Spleen (tissue), 11 donors: ENCODE measurements at regions not wholly inside any gene's neighbourhood (a gene's known extent, or its start where the extent isn't known, plus 50 kb on each side); places are given as distances from the start of the nearest gene placed in this dataset.

Experiments
- DNase-seq: peaks from one replicate; pipeline ENCODE4 v3.0.0-alpha.2; 2020
- H3K27ac ChIP-seq, 8 donors: fragments of 200-600 bp; sonication (generic) in 7 of 8; 1 replicate in 4 of 8; 2 replicates in 4 of 8; pipeline versions ENCODE4 v1.5.0 to v1.8.0; 2016 to 2021; ENCODE audit warnings: inconsistent platforms in 4 of 8, mild to moderate bottlenecking in 4 of 8, moderate library complexity in 1 of 8
- H3K27me3 ChIP-seq, 7 donors: fragments of 200-600 bp; sonication (generic) in 6 of 7; replicated peaks in 1 of 7; 1 replicate in 4 of 7; 2 replicates in 3 of 7; pipeline versions ENCODE4 v1.5.0 to v1.8.0; 2016 to 2021; ENCODE audit warnings: inconsistent platforms in 3 of 7, mild to moderate bottlenecking in 1 of 7
- H3K36me3 ChIP-seq, 6 donors: fragments of 200-600 bp; sonication (generic) in 5 of 6; 1 replicate in 4 of 6; 2 replicates in 2 of 6; pipeline versions ENCODE4 v1.5.0 to v1.8.0; 2016 to 2021; ENCODE audit warnings: inconsistent platforms in 2 of 6
- H3K4me1 ChIP-seq, 6 donors: fragments of 200-600 bp; sonication (generic) in 5 of 6; 1 replicate in 3 of 6; 2 replicates in 3 of 6; pipeline versions ENCODE4 v1.5.0 to v1.8.0; 2016 to 2021; ENCODE audit warnings: inconsistent platforms in 3 of 6
- H3K4me3 ChIP-seq, 8 donors: fragments of 200-600 bp; sonication (generic) in 7 of 8; 1 replicate in 4 of 8; 2 replicates in 4 of 8; pipeline versions ENCODE4 v1.5.0 to v1.8.0; 2016 to 2021; ENCODE audit warnings: inconsistent platforms in 4 of 8, mild to moderate bottlenecking in 4 of 8, moderate library complexity in 2 of 8
- H3K9me3 ChIP-seq, 8 donors: fragments of 200-600 bp; sonication (generic) in 7 of 8; 1 replicate in 4 of 8; 2 replicates in 4 of 8; pipeline versions ENCODE4 v1.5.0 to v1.8.0; 2016 to 2021; ENCODE audit warnings: inconsistent platforms in 4 of 8
- POLR2A ChIP-seq, 3 donors: fragments of 450-650 bp; IDR thresholded peaks; one replicate each; pipeline ENCODE4 v1.5.1; 2017; ENCODE audit warnings: antibody characterized with exemption in 3 of 3, mild to moderate bottlenecking in 1 of 3
- POLR2AphosphoS5 ChIP-seq, 3 donors: sonication (generic); formaldehyde crosslinking; IDR thresholded peaks; one replicate each; pipeline ENCODE4 v1.5.1; 2017; ENCODE audit warnings: antibody characterized with exemption in 3 of 3
- WGBS, 5 donors: extraction: QIAGEN DNeasy Blood & Tissue Kit in 3 of 5; methylation state at CpG; one replicate each; pipeline versions ENCODE4 v1.1.5 to v1.1.7; 2013 to 2018; 5-methylcytosine and 5-hydroxymethylcytosine counted together
- intact Hi-C: fragments of 100-400 bp; cut with DNase I; formaldehyde crosslinking; loops from one replicate; pipeline ENCODE4 v1.15.0; 2023; ENCODE audit warnings: low total_unique reads
- TF ChIP-seq, protein P1 (sequence below), 11 experiments: fragments of 200-600 bp in 7 of 11; fragments of 450-650 bp in 4 of 11; sonication (generic) in 4 of 11; IDR thresholded peaks in 8 of 11; conservative IDR thresholded peaks in 3 of 11; 1 replicate in 7 of 11; 2 replicates in 4 of 11; pipeline versions ENCODE4 v1.4.0 to v1.8.0; 2016 to 2021; ENCODE audit warnings: antibody characterized with exemption in 11 of 11, inconsistent platforms in 4 of 11, mild to moderate bottlenecking in 1 of 11
- donor health status: healthy with polysubstance abuse.
- donor health status: DM: no; HTN: no; CAD: no; lungs with moderate emphysema.
- donor health status: DM: no; HTN: no; CAD: no.
- donor health status: Bipolar disorder and iron deficiency.
- donor health status: healthy.
- donor health status: DM: no; HTN: no; CAD: no.
- donor health status: DM: yes; HTN: yes; CAD: no.

DNA sequence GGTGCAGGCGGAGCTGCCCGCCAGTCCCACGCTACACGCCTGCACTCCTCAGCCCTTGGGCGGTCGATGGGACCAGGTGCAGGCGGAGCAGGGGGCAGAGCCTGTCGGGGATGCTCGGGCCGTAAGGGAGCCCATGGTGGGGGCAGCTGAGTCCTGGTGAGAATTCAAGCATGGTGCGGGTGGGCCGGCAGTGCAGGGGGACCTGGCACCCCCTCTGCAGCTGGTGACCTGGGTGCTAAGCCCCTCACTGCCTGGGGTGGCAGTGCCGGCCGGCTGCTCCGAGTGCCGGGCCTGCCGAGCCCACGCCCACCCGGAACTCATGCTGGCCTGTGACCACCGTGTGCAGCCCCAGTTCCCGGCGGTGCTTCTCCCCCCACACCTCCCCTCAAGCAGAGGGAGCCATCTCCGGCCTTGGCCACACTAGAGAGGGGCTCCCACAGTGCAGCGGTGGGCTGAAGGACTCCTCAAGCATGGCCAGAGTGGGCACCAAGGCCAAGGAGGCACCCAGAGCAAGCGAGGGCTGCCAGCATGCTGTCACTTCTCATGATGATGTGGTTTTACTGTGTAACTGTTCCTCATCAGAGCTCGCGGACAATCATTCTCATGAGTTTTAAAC lies 228.9 kb upstream of the CDH9 start:
- TF ChIP-seq POLR2AphosphoS5 (IDR thresholded peaks at IDR 0.05), result no peak
- WGBS, 5 donors, result 91 to 96% (median 94%) methylated on average over 25 to 27 of the region's 27 CpGs
- no peaks in the 10 kb centered on the region for H3K4me1 ChIP-seq
- H3K4me3 ChIP-seq, result no peak overlapping the region
- no peaks in the 10 kb centered on the region for H3K27me3 ChIP-seq
- H3K27ac ChIP-seq, result no peak overlapping the region
- H3K36me3 ChIP-seq, result no peaks in the 10 kb centered on the region
- no peak for DNase-seq
- intact Hi-C loops, result no loop called here
- H3K9me3 ChIP-seq, result peaks cover 0 to 45% (median 32%) of the 10 kb centered on the region in 8 donors

DNA sequence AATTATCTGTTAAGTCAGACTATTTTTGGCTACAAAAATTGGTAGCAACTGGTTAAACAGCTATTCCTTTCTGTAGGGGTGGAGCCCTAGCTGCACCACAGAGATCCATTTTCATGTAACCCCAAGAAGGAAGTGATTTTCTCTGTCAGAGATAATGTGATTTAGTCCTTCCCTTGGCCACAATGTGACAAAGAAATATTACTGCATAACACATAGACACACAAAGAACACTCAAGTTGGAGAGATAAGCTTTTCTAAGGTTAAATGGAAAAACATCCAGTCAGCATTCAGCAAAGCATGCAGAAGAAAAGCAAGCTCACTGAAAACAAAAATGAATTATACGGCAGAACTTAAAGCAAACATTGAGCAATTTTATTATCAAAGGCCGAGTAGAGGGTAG lies 227.8 kb upstream of the CDH9 start:
- no peaks in the 10 kb centered on the region for H3K4me1 ChIP-seq
- H3K4me3 ChIP-seq, result no peak overlapping the region
- WGBS, 5 donors, result 25 to 44% (median 44%) methylated on average over 2 of the region's 2 CpGs
- peaks cover 0 to 50% (median 32%) of the 10 kb centered on the region in 8 donors for H3K9me3 ChIP-seq
- H3K27ac ChIP-seq, result no peak overlapping the region
- intact Hi-C loops, result no loop called here
- no peak for DNase-seq
- no peaks in the 10 kb centered on the region for H3K27me3 ChIP-seq
- TF ChIP-seq POLR2A (IDR thresholded peaks at IDR 0.05) (no peak), POLR2AphosphoS5 (IDR thresholded peaks at IDR 0.05) (no peak)
- TF ChIP-seq, protein P1, sequence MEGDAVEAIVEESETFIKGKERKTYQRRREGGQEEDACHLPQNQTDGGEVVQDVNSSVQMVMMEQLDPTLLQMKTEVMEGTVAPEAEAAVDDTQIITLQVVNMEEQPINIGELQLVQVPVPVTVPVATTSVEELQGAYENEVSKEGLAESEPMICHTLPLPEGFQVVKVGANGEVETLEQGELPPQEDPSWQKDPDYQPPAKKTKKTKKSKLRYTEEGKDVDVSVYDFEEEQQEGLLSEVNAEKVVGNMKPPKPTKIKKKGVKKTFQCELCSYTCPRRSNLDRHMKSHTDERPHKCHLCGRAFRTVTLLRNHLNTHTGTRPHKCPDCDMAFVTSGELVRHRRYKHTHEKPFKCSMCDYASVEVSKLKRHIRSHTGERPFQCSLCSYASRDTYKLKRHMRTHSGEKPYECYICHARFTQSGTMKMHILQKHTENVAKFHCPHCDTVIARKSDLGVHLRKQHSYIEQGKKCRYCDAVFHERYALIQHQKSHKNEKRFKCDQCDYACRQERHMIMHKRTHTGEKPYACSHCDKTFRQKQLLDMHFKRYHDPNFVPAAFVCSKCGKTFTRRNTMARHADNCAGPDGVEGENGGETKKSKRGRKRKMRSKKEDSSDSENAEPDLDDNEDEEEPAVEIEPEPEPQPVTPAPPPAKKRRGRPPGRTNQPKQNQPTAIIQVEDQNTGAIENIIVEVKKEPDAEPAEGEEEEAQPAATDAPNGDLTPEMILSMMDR (IDR thresholded peaks at IDR 0.05 in 8 of 11, conservative IDR thresholded peaks at IDR 0.05 in 3 of 11), result no peak
- H3K36me3 ChIP-seq, result no peaks in the 10 kb centered on the region

DNA sequence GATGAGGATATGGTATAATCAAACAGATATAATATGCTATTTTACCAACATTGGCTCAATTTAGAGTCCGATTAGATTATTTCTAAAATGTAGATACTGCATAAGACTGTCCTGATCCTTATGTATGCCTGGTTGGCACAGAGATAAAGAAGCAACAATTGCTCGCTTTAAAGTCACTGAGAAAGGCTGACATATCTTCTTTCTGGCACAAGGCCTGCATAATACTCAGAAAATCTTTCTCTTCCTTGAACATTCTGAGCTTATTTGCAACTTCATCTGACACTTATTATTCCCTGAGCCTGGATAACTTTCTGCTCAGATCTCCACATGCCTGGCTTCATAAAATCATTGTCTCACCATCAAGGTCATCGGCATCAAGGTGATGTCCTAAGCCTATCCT lies 219.3 kb upstream of the CDH9 start:
- DNase-seq, result no peak
- no peaks in the 10 kb centered on the region for H3K27me3 ChIP-seq
- intact Hi-C loops, result no loop called here

DNA sequence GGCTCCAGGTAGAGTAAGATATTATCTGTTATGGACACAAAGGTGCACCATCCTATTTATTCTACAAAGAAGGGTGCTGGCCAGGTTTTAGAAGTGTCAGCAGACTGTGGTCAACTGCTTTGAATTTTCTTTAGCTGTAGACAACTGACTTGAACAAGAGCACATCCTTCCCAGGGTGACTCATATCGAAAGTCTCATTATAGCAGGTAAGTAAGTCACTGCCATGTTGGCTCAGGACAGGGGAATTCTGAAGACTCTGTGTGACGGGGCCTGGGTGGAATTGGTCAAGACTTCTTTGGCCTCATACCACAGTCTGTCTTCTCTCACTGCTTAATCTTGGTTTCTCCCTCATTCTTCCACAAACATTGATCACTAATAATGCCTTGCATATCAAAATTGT lies 214.5 kb upstream of the CDH9 start:
- no peak for DNase-seq
- H3K36me3 ChIP-seq, result no peaks in the 10 kb centered on the region
- 65 to 90% (median 72%) methylated on average over 2 of the region's 2 CpGs for WGBS, 5 donors
- TF ChIP-seq POLR2A (IDR thresholded peaks at IDR 0.05), result no peak
- TF ChIP-seq, protein P1 (IDR thresholded peaks at IDR 0.05 in 8 of 11, conservative IDR thresholded peaks at IDR 0.05 in 3 of 11), result no peak
- no peak for TF ChIP-seq POLR2AphosphoS5 (IDR thresholded peaks at IDR 0.05)
- no peak overlapping the region for H3K27ac ChIP-seq
- H3K9me3 ChIP-seq, result peaks cover 0 to 18% (median 2%) of the 10 kb centered on the region in 8 donors
- no peaks in the 10 kb centered on the region for H3K27me3 ChIP-seq
- no peak overlapping the region for H3K4me3 ChIP-seq
- no peaks in the 10 kb centered on the region for H3K4me1 ChIP-seq
- intact Hi-C loops, result no loop called here

More for the DNA sequence above, 219.3 kb upstream of the CDH9 start:
- Histone ChIP-seq H3K4me1 (no peaks in the 10 kb centered on the region), H3K4me3 (no peak overlapping the region), H3K9me3 (peaks cover 0 to 15% (median 6%) of the 10 kb centered on the region in 8 donors), H3K27ac (no peak overlapping the region), H3K36me3 (no peaks in the 10 kb centered on the region)
- WGBS, 5 donors, result 77 to 87% (median 81%) methylated on average over 3 of the region's 3 CpGs
- TF ChIP-seq, protein P1 (IDR thresholded peaks at IDR 0.05 in 8 of 11, conservative IDR thresholded peaks at IDR 0.05 in 3 of 11), result no peak
- TF ChIP-seq POLR2A (IDR thresholded peaks at IDR 0.05) (no peak), POLR2AphosphoS5 (IDR thresholded peaks at IDR 0.05) (no peak)
